ENCODE measurements at regions not wholly inside any gene's neighbourhood (a gene's known extent, or its start where the extent isn't known, plus 50 kb on each side); places are given as distances from the start of the nearest gene placed in this dataset.

DNA sequence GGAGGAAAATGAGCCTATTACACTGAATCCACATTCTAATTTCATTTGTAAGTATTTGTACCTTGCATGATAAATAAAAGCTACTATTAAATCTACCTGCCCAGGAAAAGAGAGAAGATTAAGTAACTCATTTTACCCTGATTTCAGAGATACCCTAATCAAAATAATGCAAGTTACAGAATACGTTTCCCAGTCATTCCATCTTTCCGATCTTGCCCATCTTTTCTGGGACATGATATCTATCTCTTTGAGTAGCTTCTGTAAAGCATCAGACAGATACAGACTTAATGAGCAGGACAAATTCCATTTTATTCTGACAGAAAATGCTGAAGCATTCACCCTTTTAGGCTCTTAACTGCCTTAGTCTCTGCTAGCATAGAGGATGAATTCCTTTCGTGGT, 56.6 kb downstream of the SPRY2 start:
- DNase-seq (ENCODE audit: low spot score): no peak

DNA sequence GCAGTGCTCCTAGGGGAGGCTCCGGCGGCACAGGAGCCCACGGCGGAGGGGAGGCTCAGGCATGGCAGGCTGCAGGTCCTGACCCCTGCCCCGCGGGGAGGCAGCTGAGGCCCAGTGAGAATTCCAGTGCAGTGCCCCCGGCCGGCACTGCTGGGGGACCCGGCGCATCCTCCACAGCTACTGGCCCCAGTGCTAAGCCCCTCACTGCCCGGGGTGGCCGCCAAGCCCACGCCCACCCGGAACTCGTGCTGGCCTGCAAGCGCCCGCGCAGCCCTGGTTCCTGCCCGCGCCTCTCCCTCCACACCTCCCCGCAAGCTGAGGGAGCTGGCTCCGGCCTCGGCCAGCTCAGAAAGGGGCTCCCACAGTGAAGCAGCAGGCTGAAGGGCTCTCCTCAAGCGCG, 62.2 kb downstream of the SPRY2 start:
- no peak for DNase-seq (ENCODE audit: low spot score)

DNA sequence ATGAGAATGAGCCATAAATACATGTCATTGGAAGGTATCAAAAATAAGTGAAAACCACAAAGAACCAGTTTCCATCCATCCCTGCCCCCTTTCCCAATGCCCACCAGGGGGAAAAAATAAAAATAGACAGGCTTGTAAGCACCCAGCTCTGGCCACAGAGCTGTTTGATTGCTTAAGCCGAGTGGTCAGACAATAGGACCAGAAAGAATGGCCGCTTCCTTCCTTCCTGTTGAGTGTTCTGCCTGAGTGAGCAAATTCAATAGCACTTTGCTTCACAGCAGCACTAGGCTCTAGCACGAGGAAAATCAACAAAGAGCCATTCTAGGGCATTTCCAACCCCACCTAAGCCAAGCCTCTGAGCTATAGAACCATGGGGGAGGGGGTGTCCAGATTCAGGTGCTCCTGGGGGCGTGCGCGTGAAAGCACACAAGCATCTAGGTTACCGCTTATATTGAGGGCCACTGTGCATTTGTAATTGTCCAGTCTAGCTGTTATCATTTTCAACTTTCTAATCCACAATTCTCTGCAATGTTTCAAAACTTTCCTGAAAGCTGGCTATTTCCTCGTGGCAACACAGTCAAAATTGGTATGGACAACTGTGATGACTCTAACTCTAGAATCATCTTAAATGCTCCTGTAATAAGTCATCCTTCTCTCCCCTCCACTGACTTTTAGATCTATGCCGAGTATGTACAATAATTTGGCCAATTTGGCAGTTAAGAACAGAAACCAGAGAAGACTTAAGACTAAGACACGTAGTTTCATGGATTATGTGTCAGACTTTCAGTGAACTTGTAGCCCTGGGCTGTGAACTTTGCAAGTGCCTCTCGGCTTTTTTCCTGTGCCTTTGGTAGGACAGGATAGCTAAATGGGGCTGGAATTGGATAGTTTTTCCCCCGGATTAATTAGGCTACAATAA, 64.3 kb downstream of the SPRY2 start:
- DNase-seq (ENCODE audit: low spot score): no peak

DNA sequence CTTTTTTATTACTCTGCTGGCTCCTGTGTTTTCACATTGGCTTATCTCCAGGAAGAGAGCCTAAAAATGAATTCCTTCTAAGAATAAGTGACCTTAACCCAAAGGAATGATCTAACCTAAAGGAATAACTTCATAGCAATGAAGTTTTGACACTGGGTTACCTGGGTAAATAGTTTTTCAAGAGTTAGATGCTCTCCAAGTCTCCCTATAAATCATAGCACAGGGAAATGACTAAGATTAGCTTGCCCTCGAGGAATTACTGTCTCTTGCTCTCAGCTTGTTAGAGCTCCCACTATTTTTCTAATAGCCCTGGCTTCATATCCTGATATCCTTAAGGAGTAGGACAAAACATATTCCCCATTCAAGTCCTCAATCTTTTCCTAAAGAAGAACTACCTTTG, 66.3 kb downstream of the SPRY2 start:
- DNase-seq (ENCODE audit: low spot score): no peak

DNA sequence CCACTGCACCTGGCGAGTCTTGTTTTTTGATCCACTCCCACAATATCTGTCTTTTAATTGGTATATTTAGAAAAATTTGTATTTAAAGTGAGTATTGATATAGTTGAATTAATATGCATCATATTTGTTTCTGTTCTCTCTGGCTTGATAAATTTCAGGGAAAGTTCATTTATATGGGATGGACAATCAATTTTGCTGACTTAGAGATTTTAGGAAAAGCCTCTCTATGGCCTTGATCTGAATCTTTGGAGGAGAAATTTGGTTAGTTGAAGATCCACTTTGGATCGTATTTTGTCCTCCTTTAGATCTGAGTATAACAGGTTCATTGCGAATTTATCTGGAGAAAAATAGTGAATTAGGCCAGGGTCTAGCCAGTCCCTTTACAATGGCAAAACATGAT, 67.2 kb downstream of the SPRY2 start:
- no peak for DNase-seq (ENCODE audit: low spot score)

DNA sequence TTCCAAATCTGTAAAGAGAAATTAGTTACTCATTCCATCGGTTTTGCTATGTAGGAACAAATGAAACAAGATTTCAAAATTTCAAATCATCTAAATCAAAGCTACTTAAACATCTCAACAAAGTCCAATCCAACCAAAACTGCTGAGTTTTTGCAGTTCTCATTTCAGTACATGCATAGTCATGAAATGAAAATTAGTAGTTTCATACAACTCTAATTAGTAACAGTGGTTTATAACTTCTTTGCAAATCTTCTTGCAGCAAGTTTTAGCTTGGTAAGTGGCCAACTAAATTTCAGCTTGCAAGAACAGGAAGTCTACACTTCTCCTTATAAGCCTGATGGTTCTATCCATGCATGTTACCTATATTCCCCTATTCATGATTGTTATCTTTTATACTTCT, 75.6 kb downstream of the SPRY2 start:
- DNase-seq (ENCODE audit: low spot score): no peak

DNA sequence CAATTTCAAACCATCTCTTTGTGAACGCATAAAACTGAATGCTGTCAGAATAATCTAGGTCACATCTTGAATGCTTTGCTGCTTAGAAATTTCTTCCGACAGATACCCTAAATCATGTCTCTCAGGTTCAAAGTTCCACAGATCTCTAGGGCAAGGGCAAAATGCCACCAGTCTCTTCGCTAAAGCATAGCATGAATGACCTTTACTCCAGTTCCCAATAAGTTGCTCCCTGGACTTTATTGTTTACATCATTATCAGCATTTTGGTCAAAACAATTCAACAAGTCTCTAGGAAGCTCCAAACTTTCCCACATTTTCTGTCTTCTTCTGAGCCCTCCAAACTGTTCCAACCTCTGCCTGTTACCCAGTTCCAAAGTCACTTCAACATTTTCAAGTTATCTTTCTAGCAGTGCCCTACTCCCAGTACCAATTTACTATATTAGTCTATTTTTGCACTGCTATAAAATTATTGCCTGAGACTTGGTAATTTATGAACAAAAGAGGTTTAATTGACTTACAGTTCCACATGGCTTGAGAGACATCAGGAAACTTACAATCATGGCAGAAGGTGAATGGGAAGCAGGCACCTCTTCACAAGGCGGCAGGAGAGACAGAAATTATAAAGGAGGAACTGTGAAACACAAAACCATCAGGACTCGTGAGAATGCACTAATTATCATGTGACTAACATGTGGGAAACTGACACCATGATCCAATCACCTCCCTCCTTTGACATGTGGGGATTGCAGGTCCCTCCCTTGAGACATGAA, 77.0 kb downstream of the SPRY2 start:
- DNase-seq (ENCODE audit: low spot score): no peak

DNA sequence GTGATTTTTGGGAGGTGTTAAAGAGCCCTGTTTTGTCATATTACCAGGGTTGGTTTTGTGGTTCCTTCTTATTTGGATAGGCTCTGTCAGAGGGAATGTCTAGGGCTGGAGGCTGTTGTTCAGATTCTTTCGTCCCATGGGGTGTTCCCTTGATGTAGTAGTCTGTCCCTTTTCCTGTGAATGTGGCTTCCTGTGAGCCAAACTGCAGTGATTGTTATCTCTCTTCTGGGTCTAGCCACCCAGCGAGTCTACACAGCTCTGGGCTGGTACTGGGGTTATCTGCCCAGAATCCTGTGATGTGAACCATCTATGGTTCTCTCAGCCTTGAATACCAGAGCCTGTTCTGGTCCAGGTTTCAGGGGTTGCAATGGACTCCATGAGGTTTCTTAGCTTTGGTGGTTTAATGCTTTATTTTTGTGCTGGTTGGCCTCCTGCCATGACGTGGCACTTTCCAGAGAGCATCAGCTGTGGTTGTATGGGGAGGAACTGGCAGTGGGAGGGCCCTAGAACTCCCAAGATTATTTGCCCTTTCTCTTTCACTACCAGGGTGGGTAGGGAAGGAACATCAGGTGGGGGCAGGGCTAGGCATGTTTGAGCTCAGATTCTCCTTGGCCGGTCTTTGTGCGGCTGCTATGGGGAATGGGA, 78.8 kb downstream of the SPRY2 start:
- no peak for DNase-seq (ENCODE audit: low spot score)

DNA sequence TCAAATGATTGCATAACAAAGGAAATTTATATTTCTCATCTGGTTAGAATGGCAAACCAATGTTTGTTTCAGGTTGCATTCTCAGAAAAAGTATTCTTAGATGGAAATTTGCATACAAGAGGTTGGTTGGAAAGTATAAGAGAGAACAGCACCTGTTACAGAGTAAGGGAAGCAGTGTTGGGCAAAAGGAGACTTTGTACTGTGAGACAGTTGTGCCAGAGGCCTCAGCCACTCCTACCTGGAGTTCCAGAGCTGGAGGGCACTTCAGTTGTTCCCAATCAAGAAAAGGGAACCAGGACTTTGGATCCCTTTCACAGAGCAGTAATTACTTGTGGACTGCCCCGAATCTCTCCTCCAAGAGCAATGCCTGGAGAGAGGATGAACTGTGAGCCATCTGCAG, 81.8 kb downstream of the SPRY2 start:
- DNase-seq (ENCODE audit: low spot score): no peak

DNA sequence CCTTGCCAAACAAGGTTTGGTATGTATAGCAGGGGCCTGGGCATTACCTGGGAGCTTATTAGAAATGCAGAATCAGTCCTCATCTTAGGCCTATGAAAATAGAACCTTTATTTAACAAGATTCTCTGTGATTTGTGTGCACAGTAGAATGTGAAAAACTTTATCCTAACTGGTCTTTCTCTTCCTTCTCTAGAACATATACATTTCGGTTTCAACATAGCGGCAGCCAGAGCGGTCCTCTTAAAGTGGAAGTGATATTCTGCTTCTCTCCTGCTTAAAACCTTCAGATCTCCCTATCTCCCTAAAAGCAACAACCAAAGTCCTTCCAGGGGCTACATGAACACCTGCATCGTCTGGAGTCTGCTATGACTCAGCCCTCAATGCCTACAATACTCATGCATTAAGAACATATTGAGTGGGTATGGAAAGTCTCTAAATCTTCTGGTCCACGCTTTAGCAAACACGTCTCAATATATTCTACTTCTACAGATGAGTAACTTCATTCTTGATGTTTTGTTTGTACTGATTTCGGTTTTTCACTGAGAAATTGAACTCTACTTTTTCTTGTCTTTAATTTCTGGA, 84.5 kb downstream of the SPRY2 start:
- DNase-seq (ENCODE audit: low spot score): no peak

DNA sequence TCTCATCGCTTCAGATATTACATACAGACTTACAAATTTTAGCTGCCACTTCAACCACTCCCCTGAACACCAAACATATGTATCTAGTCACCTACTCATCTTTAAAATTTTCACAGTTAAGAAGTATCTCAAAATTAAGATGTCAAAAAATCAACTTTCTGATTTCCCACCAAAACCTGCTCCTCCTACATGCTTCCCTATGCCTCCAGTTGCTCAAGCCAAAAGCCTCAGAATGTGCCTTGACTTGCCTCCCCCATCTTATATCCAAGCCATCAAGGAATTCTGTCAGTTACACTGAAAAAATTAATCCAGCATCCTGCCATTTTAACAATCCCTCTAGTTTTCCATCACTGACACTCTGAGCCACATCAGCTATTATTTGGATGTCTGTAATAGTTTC, 85.0 kb downstream of the SPRY2 start:
- no peak for DNase-seq (ENCODE audit: low spot score)

DNA sequence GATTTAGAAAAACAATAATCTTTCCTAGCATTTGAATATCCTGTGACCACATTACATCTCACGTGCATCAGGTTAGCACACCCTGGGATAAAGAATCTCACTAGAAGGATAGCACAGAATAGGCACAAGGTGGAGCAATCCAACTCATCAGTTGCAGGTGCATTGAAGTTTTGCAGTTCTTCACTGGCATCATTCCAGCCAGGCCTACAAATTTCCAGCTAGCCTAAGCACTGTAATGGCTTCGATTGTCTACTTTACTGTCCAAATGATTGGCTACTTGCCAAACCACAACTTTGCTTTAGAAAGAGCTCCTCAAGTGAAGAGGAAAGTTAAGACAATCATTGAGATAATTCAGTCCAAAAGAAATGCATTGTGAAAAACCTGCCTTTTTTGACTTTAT, 89.5 kb downstream of the SPRY2 start:
- no peak for DNase-seq (ENCODE audit: low spot score)

DNA sequence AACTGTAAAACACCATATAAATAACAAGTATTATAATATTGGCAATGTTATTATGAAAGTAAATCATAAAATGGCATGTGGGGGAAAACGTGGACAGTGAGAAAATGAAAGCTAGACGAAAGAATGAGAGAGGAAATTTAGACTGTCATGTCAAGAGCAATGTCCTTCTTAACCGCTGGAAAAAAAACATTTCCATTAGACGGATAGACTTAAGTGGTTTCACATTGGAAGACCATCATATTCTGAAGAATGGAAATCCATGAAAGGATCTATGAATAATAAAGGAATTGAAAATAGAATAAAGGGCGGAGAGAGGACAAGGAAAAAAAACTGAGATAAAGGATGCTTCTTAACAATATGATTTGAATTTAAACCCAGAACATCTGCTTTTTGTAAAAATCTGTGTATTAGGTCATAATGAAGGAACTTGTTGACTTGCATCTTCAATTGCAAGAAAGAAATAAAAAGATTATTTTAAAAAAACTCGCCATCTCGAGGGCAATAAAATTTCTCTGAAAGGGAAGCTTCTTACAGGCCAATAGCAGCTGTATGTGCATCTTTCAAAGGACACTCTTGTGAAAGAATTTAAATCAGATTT, 90.6 kb downstream of the SPRY2 start:
- DNase-seq (ENCODE audit: low spot score): no peak

DNA sequence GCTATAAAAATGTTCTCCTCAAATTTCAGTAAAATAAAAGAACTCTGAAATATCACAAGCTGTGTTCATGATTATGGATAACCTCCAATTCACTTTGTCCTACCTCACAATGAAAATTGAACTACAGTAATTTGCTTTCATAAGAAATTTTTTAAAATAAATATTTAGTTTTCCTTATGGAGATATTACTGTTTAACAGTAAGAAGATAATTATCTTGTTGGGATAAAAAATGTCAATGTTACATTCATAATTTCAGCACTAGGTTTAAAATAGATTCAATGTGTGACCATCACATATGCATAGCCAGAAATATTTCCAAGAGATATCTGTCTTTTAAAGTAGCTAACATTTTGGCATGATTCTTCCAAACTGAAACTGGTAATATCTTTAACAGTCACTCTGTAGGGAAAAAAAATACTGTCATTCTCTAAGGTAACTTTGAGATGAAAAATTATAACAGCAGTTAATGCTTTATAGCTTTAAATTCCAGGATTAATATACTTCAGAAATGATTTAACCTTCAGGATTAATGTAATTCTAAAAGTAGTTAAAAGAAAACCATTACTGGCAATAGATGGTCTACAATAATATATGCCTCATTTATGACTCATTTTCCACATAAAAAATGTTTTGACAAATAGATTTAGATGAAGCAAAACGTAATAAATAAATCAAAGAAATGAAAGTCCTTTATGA, 91.3 kb downstream of the SPRY2 start:
- DNase-seq (ENCODE audit: low spot score): no peak

DNA sequence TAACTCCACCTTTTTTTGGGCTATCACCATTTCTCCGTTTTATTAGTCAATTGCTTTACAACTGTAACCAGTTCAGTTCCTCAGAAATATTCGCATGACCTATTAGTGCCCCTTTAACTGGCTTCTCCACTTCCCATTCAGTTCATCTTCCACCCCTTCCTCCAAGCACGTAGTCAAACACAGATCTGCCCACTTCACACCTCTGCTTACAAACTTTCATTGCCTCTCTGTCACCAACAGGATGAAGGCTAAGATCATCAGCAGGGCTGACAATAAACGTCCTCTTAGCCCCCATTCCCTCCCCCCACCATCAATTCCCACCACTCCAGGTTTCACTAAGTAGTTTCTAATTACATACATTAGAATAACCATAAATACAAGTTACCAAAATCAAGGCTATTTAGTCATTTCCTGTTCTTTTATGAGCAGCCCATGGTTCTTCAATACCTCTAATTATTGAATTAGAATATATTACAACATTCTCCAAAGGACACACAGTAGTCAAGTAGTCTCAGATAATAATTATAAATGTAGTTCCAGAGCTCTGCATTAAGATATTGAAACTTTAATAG, 95.7 kb downstream of the SPRY2 start:
- no peak for DNase-seq (ENCODE audit: low spot score)

DNA sequence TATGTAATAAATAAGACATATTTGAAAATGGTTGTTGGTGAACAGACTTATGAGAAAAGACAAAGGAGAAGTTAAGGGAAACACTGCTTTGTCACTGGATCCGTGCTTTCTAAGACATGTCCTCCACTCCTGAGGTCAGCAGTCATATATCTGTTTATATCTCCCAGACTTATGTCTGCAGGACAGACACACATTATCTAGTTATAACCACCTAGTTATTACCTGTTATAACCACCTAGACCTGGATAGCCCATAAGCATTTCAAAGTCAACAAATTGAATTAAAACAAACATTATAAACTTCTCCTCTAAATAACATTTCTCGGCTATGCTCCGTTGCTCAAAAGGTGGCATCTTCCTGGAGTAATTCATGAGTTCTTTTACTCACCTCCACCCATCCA, 96.4 kb downstream of the SPRY2 start:
- DNase-seq (ENCODE audit: low spot score): no peak

DNA sequence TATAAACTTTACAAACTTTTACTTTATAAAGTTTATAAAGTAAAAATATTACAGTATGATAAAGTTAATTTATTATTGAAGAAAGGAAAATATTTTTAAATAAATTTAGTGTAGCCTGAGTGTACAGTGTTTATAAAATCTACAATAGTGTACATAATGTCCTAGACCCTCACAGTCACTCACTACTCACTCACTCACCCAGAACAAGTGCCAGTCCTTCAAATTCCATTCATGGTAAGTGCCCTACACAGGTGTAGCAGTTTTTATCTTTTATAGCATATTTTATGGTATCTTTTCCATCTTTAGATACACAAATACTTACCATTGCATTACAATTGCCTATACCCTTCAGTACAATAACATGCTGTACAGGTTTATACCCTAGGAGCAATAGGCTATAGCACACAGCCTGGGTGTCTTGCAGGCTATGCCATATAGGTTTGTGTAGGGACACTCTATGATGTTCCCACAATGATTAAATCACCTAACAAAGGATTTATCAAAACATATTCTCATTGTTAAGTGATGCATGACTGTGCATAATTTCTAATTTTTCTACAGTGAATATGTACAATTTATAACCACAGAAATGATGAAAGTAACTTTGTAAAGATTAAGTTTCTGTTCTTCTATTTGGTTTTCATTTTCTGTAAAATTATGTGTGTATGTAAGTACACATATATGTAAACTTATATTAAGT, 98.0 kb downstream of the SPRY2 start:
- no peak for DNase-seq (ENCODE audit: low spot score)

DNA sequence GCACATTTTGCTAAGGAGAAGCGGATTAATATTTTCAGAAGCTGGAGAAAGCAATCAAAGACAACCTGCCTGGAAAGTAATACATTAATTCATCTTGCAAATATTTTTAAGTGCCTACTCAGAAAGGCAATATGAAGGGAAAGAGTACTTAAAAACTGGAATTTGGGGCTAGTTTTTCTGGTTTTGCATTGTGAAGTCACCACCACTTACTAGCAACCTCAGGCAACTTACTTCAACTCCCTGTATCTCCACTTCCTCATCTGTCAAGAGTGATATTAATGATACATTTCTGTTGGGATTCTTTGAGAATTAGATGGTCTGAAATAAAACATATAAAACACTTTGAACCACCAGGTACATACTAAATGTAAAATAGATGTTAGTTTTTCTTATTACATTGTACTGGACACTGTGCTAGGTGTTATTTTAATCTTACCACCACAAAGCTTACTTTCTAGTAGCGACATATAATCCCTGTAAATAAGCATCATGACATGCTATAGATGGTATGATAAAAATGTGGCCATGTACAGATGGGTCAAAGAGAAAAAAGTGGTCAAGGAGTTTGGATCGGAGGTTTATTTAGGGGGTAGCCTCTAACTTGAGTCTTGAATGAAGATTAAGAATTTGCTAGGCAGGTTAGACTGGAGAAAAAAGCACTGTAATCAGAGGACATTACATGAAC, 101.2 kb downstream of the SPRY2 start:
- DNase-seq (ENCODE audit: low spot score): no peak

DNA sequence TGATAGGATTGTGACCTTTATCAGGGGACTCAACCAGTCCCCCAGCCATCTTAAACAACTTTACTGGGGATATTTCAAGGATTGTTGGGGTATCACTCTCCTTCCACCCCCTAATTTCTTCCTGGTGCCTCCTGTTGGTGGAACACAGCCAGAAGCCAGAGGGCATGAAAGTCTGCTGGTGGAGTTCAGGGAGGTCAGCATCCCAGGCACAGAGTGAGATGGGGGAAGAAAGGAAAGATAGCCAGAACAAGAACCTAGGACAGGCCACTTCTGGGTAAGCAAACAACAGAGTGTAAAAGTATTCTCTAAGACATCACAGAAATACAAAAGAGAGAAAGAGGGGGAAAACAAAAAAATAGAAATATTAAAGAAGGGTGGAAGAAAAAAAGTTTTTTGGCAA, 101.8 kb downstream of the SPRY2 start:
- no peak for DNase-seq (ENCODE audit: low spot score)

DNA sequence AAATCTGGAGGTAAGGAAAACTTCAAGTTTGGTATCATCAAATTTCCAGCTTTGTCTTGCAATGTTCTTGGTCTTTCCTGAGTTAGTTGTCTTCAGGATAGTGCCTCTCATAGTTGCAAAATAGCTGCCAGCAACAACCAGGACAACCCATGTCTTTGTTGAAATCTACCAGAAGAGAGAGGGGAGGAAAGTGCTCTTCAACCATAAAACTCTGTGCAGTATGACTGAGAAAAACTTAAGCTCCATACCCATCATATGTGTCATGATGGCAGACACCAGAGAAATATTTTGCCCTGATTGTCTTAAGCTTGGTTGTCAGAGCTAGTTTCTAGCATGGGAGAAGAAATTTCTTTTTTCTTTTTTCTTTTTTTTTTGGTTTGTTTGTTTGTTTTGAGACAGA, 103.3 kb downstream of the SPRY2 start:
- DNase-seq (ENCODE audit: low spot score): no peak

All from CD4-positive, alpha-beta T cell treated with Interleukin-15 for 4 hours (primary cell).